Astrocyte of the spinal cord (primary cell): ENCODE measurements at regions not wholly inside any gene's neighbourhood (a gene's known extent, or its start where the extent isn't known, plus 50 kb on each side); places are given as distances from the start of the nearest gene placed in this dataset.
A peak's percentile ranks its signal among the peaks of the same experiment; 100 is the strongest.

Experiments used
- DNase-seq: peaks from one replicate; pipeline ENCODE4 v3.0.0; 2011; ENCODE audit warnings: low read depth, low spot score
- H3K4me3 ChIP-seq: 2 replicates; pipeline ENCODE4 v1.5.1; 2011; ENCODE audit warnings: low read depth, mild to moderate bottlenecking, low read length, moderate library complexity
- in situ Hi-C: cut with HindIII; loops from 2 replicates; pipeline ENCODE4 v1.10.0; 2017; ENCODE audit warnings: low sequenced_read_pairs
- TF ChIP-seq, protein P1 (sequence below): IDR thresholded peaks from 2 replicates; pipeline ENCODE4 v1.5.1; 2012; ENCODE audit warnings: low read depth, mild to moderate bottlenecking, low read length, inconsistent platforms

DNA sequence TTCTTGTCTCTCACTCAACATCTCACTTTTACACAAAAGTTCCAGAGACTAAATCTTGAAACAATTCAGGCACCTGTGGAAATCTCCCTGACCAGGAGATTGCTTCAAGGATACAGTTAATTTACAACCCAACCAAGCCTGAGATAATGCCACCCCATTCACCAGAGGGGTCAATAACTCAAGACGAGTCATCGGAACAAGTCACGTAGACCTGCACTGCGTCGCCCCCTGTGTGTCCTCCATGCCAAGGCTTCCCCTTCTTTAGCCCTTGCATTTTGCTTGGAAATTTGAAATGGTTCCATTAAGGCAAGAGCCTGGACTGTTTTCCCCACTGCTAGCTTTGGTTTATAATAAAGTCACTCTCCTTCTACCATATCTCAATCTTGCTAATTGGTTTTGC, 129.0 kb upstream of the NEO1 start:
- no peak for DNase-seq
- in situ Hi-C loops: no loop called here
- TF ChIP-seq, protein P1, sequence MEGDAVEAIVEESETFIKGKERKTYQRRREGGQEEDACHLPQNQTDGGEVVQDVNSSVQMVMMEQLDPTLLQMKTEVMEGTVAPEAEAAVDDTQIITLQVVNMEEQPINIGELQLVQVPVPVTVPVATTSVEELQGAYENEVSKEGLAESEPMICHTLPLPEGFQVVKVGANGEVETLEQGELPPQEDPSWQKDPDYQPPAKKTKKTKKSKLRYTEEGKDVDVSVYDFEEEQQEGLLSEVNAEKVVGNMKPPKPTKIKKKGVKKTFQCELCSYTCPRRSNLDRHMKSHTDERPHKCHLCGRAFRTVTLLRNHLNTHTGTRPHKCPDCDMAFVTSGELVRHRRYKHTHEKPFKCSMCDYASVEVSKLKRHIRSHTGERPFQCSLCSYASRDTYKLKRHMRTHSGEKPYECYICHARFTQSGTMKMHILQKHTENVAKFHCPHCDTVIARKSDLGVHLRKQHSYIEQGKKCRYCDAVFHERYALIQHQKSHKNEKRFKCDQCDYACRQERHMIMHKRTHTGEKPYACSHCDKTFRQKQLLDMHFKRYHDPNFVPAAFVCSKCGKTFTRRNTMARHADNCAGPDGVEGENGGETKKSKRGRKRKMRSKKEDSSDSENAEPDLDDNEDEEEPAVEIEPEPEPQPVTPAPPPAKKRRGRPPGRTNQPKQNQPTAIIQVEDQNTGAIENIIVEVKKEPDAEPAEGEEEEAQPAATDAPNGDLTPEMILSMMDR: no peak
- no peak overlapping the region for H3K4me3 ChIP-seq

DNA sequence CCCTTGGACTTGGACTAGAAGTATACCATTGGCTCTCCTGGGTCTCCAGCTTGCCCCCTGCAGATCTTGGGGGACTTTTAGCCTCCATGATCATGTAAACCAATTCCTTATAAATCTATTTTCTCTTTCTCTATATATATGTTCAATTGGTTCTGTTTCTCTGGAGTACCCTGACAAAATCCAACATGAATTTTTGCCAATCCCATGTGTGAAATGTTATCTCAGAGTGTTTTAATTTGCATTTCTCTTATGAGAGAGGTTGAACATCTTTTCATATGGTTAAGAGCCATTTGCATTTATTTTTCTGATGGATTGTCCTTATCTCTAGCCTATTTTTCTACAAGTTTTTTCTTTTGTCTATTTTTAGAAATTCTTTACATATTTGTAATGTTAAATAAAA, 131.7 kb upstream of the NEO1 start:
- no peak for DNase-seq
- TF ChIP-seq, protein P1: no peak
- no peak overlapping the region for H3K4me3 ChIP-seq
- in situ Hi-C loops: no loop called here

DNA sequence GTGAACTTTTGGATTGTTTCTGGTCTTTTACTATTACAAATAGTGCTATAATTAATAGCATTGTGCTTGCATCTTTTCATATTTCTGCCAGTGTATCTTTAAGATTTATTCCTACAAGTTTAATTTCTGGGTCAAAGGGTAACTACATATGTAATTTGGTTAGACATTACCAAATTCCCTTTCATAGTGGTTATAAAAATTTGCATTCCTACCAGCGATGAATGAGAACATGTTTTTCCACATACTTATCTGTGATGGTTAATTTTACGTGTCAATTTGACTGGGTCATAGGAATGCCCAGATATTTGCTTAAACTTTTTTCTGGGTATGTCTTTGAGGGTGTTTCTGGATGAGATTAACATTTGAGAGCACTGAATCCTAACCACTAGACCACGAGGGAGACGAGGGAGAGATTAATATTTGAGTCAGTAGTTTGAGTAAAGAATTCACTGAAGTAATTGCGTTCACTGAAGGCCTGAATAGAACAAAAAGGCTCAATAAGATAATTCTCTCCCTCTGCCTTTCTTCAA, 132.3 kb upstream of the NEO1 start:
- H3K4me3 ChIP-seq: no peak overlapping the region
- DNase-seq: no peak
- TF ChIP-seq, protein P1: no peak
- in situ Hi-C loops: no loop called here

DNA sequence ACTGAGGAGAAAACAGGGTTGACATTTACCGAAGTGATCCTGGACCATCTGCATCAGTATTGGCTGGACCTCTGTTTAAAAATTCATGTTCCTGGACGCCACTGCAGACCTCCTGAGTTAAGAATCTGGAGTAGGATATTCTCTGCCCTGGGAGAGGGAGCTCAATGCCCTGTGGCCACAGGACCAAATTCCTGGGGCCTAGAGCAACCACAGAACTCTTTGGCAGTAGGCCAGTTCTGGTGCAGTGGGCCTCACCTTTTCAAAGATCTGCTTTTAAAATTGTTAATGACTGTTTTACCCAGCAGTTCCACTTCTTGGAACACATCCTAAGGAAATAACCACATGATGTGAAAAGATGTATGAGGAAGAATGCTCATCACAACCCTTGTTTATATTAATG, 133.3 kb upstream of the ADPGK start:
- H3K4me3 ChIP-seq: no peak overlapping the region
- DNase-seq: peak; percentile 71
- TF ChIP-seq, protein P1: no peak
- in situ Hi-C loops: no loop called here

DNA sequence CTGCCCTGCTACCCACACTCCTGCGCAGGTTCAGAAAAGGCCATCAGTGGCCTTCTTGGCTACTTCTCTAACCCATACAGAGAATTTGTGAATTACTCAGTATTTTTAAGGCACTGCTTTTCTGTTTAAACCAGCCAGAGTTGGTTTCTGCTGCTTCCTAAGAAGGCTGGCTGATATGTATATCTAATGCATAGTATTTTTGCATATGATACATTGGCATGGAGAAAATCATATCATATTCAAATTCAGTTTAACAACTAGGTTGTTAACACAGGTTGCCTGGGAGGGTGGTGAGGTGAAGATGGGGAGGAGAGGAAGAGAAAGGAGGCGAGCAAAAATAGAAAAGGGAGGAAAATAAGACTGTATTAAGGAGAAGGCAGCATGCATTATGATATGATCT, 132.8 kb upstream of the ADPGK start:
- in situ Hi-C loops: no loop called here
- no peak overlapping the region for H3K4me3 ChIP-seq
- DNase-seq: no peak
- TF ChIP-seq, protein P1: no peak

DNA sequence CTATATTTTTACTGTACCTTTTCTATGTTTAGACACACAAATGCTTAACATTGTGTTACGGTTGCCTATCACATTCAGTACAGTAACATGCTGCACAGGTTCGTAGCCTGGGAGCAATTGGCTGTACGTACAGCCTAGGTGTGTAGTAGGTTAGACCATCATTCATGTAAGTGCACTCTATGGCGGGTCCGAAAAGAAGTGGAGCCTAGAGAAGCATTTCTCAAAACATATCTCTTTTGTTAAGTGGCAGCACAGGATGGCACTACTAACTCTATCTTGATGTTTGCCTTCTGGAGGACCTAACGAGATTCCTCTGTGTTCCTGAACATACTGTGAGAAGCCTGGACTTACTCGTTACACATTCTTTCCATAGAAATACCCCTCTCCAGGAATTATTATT, 132.3 kb upstream of the ADPGK start:
- TF ChIP-seq, protein P1: no peak
- in situ Hi-C loops: no loop called here
- DNase-seq: no peak
- H3K4me3 ChIP-seq: no peak overlapping the region

DNA sequence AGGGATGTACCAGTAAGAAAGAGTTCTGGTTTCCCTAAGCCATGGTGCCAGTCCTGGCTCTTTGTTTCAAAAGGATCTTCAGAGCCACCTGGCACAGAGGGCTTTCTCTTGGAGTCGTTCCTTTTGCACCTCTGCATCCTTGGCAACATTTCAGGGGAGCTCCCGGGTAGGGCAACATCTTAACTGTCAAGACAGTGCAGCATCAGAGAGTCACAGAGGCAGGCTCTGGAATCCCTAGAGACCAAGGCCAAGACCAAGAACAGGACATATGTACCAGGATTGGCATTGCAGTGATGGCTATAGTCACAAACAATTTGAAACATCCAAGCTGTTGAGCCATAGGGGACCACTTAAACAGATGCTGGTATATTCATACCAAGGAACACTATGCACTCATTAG, 129.4 kb upstream of the ADPGK start:
- TF ChIP-seq, protein P1: no peak
- no peak overlapping the region for H3K4me3 ChIP-seq
- no peak for DNase-seq
- in situ Hi-C loops: no loop called here
